Loucy (cell line): ENCODE measurements at regions not wholly inside any gene's neighbourhood (a gene's known extent, or its start where the extent isn't known, plus 50 kb on each side); places are given as distances from the start of the nearest gene placed in this dataset.

ENCODE experiments used
- EZH2phosphoT487 ChIP-seq: fragments of 200-600 bp; IDR thresholded peaks from 2 replicates; pipeline ENCODE4 v1.6.1; 2018; ENCODE audit warnings: antibody characterized with exemption, mild to moderate bottlenecking, moderate library complexity, borderline replicate concordance
- TF ChIP-seq, protein P1 (sequence below): fragments of 200-600 bp; sonication (generic); conservative IDR thresholded peaks from 2 replicates; pipeline ENCODE4 v1.5.1; 2014; ENCODE audit warnings: mild to moderate bottlenecking, antibody characterized with exemption, low read length

DNA sequence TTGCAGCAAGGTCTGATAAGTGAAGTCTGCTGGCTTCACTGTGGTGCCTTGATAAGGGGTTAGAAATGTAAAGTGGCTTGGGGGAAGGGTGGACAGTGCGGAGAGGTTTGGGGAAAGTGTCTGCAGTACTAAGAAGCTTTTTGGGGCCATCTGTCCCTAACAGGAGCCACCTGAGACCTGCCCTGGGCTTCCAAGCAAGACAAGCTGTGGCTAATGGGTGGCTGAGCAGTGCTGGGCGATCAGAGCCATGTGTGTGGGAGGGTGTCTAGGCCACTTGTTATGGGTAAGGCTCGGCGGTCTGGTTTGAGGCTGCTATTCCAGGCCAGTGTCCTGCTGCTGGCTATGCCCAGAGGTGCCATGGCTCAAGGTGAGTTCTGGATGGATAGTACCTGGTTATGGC, 185.4 kb upstream of the MTMR8 start:
- TF ChIP-seq, protein P1, sequence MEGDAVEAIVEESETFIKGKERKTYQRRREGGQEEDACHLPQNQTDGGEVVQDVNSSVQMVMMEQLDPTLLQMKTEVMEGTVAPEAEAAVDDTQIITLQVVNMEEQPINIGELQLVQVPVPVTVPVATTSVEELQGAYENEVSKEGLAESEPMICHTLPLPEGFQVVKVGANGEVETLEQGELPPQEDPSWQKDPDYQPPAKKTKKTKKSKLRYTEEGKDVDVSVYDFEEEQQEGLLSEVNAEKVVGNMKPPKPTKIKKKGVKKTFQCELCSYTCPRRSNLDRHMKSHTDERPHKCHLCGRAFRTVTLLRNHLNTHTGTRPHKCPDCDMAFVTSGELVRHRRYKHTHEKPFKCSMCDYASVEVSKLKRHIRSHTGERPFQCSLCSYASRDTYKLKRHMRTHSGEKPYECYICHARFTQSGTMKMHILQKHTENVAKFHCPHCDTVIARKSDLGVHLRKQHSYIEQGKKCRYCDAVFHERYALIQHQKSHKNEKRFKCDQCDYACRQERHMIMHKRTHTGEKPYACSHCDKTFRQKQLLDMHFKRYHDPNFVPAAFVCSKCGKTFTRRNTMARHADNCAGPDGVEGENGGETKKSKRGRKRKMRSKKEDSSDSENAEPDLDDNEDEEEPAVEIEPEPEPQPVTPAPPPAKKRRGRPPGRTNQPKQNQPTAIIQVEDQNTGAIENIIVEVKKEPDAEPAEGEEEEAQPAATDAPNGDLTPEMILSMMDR, result no peak
- no peak for TF ChIP-seq EZH2phosphoT487
